SK-N-SH (cell line): ENCODE measurements at regions not wholly inside any gene's neighbourhood (a gene's known extent, or its start where the extent isn't known, plus 50 kb on each side); places are given as distances from the start of the nearest gene placed in this dataset.

Source experiments
- CTCF ChIA-PET: fragments of 300-600, 350-600 bp; formaldehyde crosslinking; extraction: SDS; loops from one replicate; lab custom pipeline; 2021; lab: Yijun Ruan, JAX
- POLR2A ChIA-PET: fragments of 350-600 bp; sonication (Branson Sonifier 250); formaldehyde crosslinking; extraction: SDS; loops from one replicate; lab custom pipeline; 2020; ENCODE audit warnings: antibody characterized with exemption, inconsistent platforms; lab: Yijun Ruan, JAX
- DNase-seq: peaks from one replicate; pipeline ENCODE4 v3.0.0; 2012
- H2AFZ ChIP-seq: fragments of 200-600 bp; sonication (generic); 2 replicates; pipeline ENCODE4 v1.8.1; 2016; ENCODE audit warnings: antibody characterized with exemption, mild to moderate bottlenecking, low read depth
- H3F3A ChIP-seq: fragments of 200-600 bp; sonication (generic); replicated peaks from 2 replicates; pipeline ENCODE3; 2016; ENCODE audit warnings: antibody characterized with exemption, mild to moderate bottlenecking; ENCODE audit not compliant: insufficient read depth
- H3K27ac ChIP-seq, 2 experiments: fragments of 200-500 bp in 1 of 2; fragments of 200-600 bp in 1 of 2; sonication (Bioruptor generic) in 1 of 2; sonication (generic), shearing (Covaris generic) in 1 of 2; 2 replicates each; pipeline versions ENCODE4 v1.5.1 to v1.6.1; 2014 to 2016; ENCODE audit warnings: low read depth in 2 of 2, inconsistent platforms in 1 of 2, low read length in 1 of 2, mild to moderate bottlenecking in 1 of 2, mixed read lengths in 1 of 2
- H3K27me3 ChIP-seq: fragments of 200-600 bp; sonication (generic), shearing (Covaris generic); 2 replicates; pipeline ENCODE4 v1.6.1; 2016; ENCODE audit warnings: mixed run types; ENCODE audit not compliant: insufficient read depth
- H3K36me3 ChIP-seq, 2 experiments: fragments of 200-500 bp in 1 of 2; fragments of 200-600 bp in 1 of 2; sonication (Bioruptor generic) in 1 of 2; sonication (generic) in 1 of 2; replicated peaks in 1 of 2; 2 replicates each; pipeline versions ENCODE3 to v1.5.1; 2014 to 2016; ENCODE audit warnings: low read length in 1 of 2, mild to moderate bottlenecking in 1 of 2; ENCODE audit not compliant: insufficient read depth in 2 of 2, control insufficient read depth in 1 of 2
- H3K4me1 ChIP-seq, 2 experiments: fragments of 200-500 bp in 1 of 2; fragments of 200-600 bp in 1 of 2; sonication (Bioruptor generic) in 1 of 2; sonication (generic), shearing (Covaris generic) in 1 of 2; 2 replicates each; pipeline versions ENCODE4 v1.5.1 to v1.6.1; 2014 to 2016; ENCODE audit warnings: low read depth in 1 of 2, low read length in 1 of 2, mixed run types in 1 of 2; ENCODE audit not compliant: insufficient read depth in 2 of 2, control insufficient read depth in 1 of 2
- H3K4me2 ChIP-seq: fragments of 200-600 bp; sonication (generic), shearing (Covaris generic); 2 replicates; pipeline ENCODE4 v1.6.1; 2017; ENCODE audit warnings: mixed run types
- H3K4me3 ChIP-seq, 2 experiments: fragments of 200-500 bp in 1 of 2; fragments of 200-600 bp in 1 of 2; sonication (Bioruptor generic) in 1 of 2; sonication (generic), shearing (Covaris generic) in 1 of 2; 2 replicates each; pipeline versions ENCODE4 v1.5.1 to v1.8.1; 2014 to 2016; ENCODE audit warnings: low read depth in 2 of 2, inconsistent platforms in 1 of 2, low read length in 1 of 2, mild to moderate bottlenecking in 1 of 2, mixed read lengths in 1 of 2, moderate library complexity in 1 of 2
- H3K79me2 ChIP-seq: fragments of 200-600 bp; sonication (generic); 2 replicates; pipeline ENCODE4 v1.8.1; 2017; ENCODE audit warnings: mild to moderate bottlenecking; ENCODE audit not compliant: insufficient read depth
- H3K9ac ChIP-seq: fragments of 200-600 bp; sonication (generic); 2 replicates; pipeline ENCODE4 v1.6.1; 2017; ENCODE audit warnings: mixed run types
- H3K9me2 ChIP-seq: fragments of 200-600 bp; sonication (generic); 2 replicates; pipeline ENCODE4 v1.6.1; 2017; ENCODE audit warnings: mixed run types
- H3K9me3 ChIP-seq: fragments of 200-600 bp; sonication (generic); 2 replicates; pipeline ENCODE4 v1.6.1; 2017; ENCODE audit warnings: mixed run types, mild to moderate bottlenecking, moderate library complexity
- H4K20me1 ChIP-seq: fragments of 200-600 bp; sonication (generic); 2 replicates; pipeline ENCODE4 v1.6.1; 2017; ENCODE audit warnings: mild to moderate bottlenecking, mixed run types; ENCODE audit not compliant: insufficient read depth
- CTCF ChIP-seq: fragments of 200-600 bp; sonication (generic); IDR thresholded peaks from 2 replicates; pipeline ENCODE4 v1.6.1; 2017; ENCODE audit warnings: antibody characterized with exemption, mild to moderate bottlenecking, moderate library complexity
- ELF1 ChIP-seq: IDR thresholded peaks from 2 replicates; pipeline ENCODE4 v1.4.0; 2012
- GATA2 ChIP-seq: sonication (generic); formaldehyde crosslinking; IDR thresholded peaks from 2 replicates; pipeline ENCODE4 v1.5.0; 2020; ENCODE audit warnings: mild to moderate bottlenecking, missing genetic modification reagents
- MAX ChIP-seq: IDR thresholded peaks from 2 replicates; pipeline ENCODE4 v1.4.0; 2012; ENCODE audit warnings: low read depth
- POLR2AphosphoS5 ChIP-seq: IDR thresholded peaks from 2 replicates; pipeline ENCODE4 v1.6.1; 2012; ENCODE audit warnings: low read depth, low read length
- RAD21 ChIP-seq: IDR thresholded peaks from 2 replicates; pipeline ENCODE4 v1.6.1; 2012; ENCODE audit warnings: mild to moderate bottlenecking, low read length
- RCOR1 ChIP-seq: fragments of 150-350 bp; IDR thresholded peaks from 2 replicates; pipeline ENCODE4 v1.6.1; 2017; ENCODE audit warnings: antibody characterized with exemption, low read length
- RXRA ChIP-seq: IDR thresholded peaks from 2 replicates; pipeline ENCODE4 v1.4.0; 2012; ENCODE audit warnings: low read depth, mild to moderate bottlenecking, borderline replicate concordance
- TAF1 ChIP-seq: IDR thresholded peaks from 2 replicates; pipeline ENCODE4 v1.6.1; 2012; ENCODE audit warnings: low read depth, mild to moderate bottlenecking, low read length, moderate library complexity, borderline replicate concordance
- TCF12 ChIP-seq: IDR thresholded peaks from 2 replicates; pipeline ENCODE4 v1.4.0; 2012
- WGBS: methylation state at CpG from one replicate; pipeline ENCODE4 v1.1.6; 2017; ENCODE audit warnings: low lambda C conversion rate; 5-methylcytosine and 5-hydroxymethylcytosine counted together

GRCh38 chr3:8420612-8421011 lies 81.0 kb upstream of the LMCD1 start (continued):
- TF ChIP-seq ELF1 (no peak), GATA2 (no peak), POLR2AphosphoS5 (no peak)

- H3K9me2 ChIP-seq, result no peaks in the 10 kb centered on the region
- no peak for TF ChIP-seq RXRA
- no peak for TF ChIP-seq CTCF
- no peak for TF ChIP-seq POLR2AphosphoS5
- no peak for TF ChIP-seq RCOR1
- TF ChIP-seq RAD21, result peak; percentile 40
- no peak for TF ChIP-seq MAX
- no peak overlapping the region for H2AFZ ChIP-seq
- no peak overlapping the region for H3K27ac ChIP-seq
- no peaks in the 10 kb centered on the region for H3F3A ChIP-seq
- no peak overlapping the region for H3K4me3 ChIP-seq
- DNase-seq, result no peak
- 69% methylated on average over 3 of the region's 3 CpGs for WGBS
- CTCF ChIA-PET, result interaction anchor here (1.1 to 1.4 kb wide), 3 partner anchors 10 to 310 kb away, joined by 3 to 4 read pairs (median 3); no protein-coding TSS in a partner anchor
- H3K27me3 ChIP-seq, result no peaks in the 10 kb centered on the region
- no peaks in the 10 kb centered on the region for H3K79me2 ChIP-seq
- no peaks in the 10 kb centered on the region for H3K9me3 ChIP-seq
- POLR2A ChIA-PET, result no interaction called here
- peak overlapping the region; percentile 17; the same call in 1 of the 2 replicates for H3K4me2 ChIP-seq
- no peak overlapping the region for H3K9ac ChIP-seq
- H3K36me3 ChIP-seq, result no peaks in the 10 kb centered on the region
- no peaks in the 10 kb centered on the region for H4K20me1 ChIP-seq
- H3K4me1 ChIP-seq, result peaks cover 0 to 18% of the 10 kb centered on the region in 2 experiments; a peak in 2 of 4 replicates
Observed at GRCh38 chr3:8421267-8421666, 80.4 kb upstream of the LMCD1 start.

- H2AFZ ChIP-seq, result no peak overlapping the region
- no peaks in the 10 kb centered on the region for H3K9me2 ChIP-seq
- H3K9me3 ChIP-seq, result no peaks in the 10 kb centered on the region
- H4K20me1 ChIP-seq, result no peaks in the 10 kb centered on the region
- H3K4me1 ChIP-seq, result peaks cover 0 to 18% of the 10 kb centered on the region in 2 experiments; a peak in 2 of 4 replicates
- POLR2A ChIA-PET, result no interaction called here
- no peak for TF ChIP-seq TCF12
- TF ChIP-seq TAF1, result no peak
- CTCF ChIA-PET, result interaction anchor here (1.2 kb wide), 1 partner anchor 200 kb away, joined by 4 read pairs; no protein-coding TSS in a partner anchor
- 75% methylated on average over 4 of the region's 4 CpGs for WGBS
- no peak overlapping the region for H3K4me2 ChIP-seq
- H3K27me3 ChIP-seq, result no peaks in the 10 kb centered on the region
- no peak overlapping the region for H3K4me3 ChIP-seq
- no peaks in the 10 kb centered on the region for H3F3A ChIP-seq
- H3K36me3 ChIP-seq, result no peaks in the 10 kb centered on the region
- H3K9ac ChIP-seq, result no peak overlapping the region
- no peak for DNase-seq
- no peak overlapping the region for H3K27ac ChIP-seq
- H3K79me2 ChIP-seq, result no peaks in the 10 kb centered on the region
Observed at GRCh38 chr3:8421711-8422110, 79.9 kb upstream of the LMCD1 start.
